H1 (cell line): ENCODE measurements at regions not wholly inside any gene's neighbourhood (a gene's known extent, or its start where the extent isn't known, plus 50 kb on each side); places are given as distances from the start of the nearest gene placed in this dataset.

Source experiments
- CTCF ChIA-PET: fragments of 300-600 bp; sonication (Branson Sonifier 250); formaldehyde crosslinking; loops from one replicate; lab custom pipeline; 2021; ENCODE audit not compliant: partially characterized antibody; lab: Charles Lee
- POLR2A ChIA-PET: fragments of 300-600 bp; sonication (Branson Sonifier 250); formaldehyde crosslinking; loops from one replicate; lab custom pipeline; 2021; ENCODE audit warnings: inconsistent platforms; ENCODE audit not compliant: partially characterized antibody; lab: Charles Lee
- DNase-seq, 2 experiments: peaks; one replicate each; pipeline versions ENCODE4 v3.0.0 to v3.0.0-alpha.2; 2010 to 2022; ENCODE audit warnings: low spot score in 2 of 2, low read depth in 1 of 2, mixed read lengths in 1 of 2
- FAIRE-seq: peaks from 2 replicates; lab custom pipeline; 2011; peaks lifted over from hg19 to GRCh38; lab: Jason Lieb, UNC
- H2AFZ ChIP-seq: 2 replicates; pipeline ENCODE4 v1.8.1; 2012; ENCODE audit warnings: low read length, inconsistent platforms
- H2AK5ac ChIP-seq: 2 replicates; pipeline ENCODE4 v1.6.1; 2013; ENCODE audit warnings: low read depth, low read length
- H2BK120ac ChIP-seq: replicated peaks from 2 replicates; pipeline ENCODE3; 2013; ENCODE audit warnings: low read depth, low read length, inconsistent platforms
- H2BK12ac ChIP-seq: 2 replicates; pipeline ENCODE4 v1.6.1; 2013; ENCODE audit warnings: low read depth, low read length
- H2BK15ac ChIP-seq: 2 replicates; pipeline ENCODE4 v1.6.1; 2013; ENCODE audit warnings: low read length
- H2BK20ac ChIP-seq: 2 replicates; pipeline ENCODE4 v1.6.1; 2013; ENCODE audit warnings: low read length
- H2BK5ac ChIP-seq: 2 replicates; pipeline ENCODE4 v1.6.1; 2013; ENCODE audit warnings: low read depth, low read length
- H3K14ac ChIP-seq: 2 replicates; pipeline ENCODE4 v1.6.1; 2013; ENCODE audit warnings: inconsistent platforms; ENCODE audit not compliant: insufficient read length
- H3K18ac ChIP-seq: 2 replicates; pipeline ENCODE4 v1.6.1; 2013; ENCODE audit warnings: low read length; ENCODE audit errors: extremely low read depth
- H3K23ac ChIP-seq: 2 replicates; pipeline ENCODE4 v1.6.1; 2013; ENCODE audit warnings: inconsistent platforms; ENCODE audit not compliant: insufficient read length
- H3K23me2 ChIP-seq: 2 replicates; pipeline ENCODE4 v1.6.1; 2013; ENCODE audit warnings: low read depth, low read length
- H3K27ac ChIP-seq: 2 replicates; pipeline ENCODE4 v1.6.1; 2011; ENCODE audit warnings: low read depth, low read length, inconsistent platforms
- H3K27me3 ChIP-seq, 4 experiments: replicated peaks in 1 of 4; 1 replicate in 1 of 4; 2 replicates in 3 of 4; pipeline versions ENCODE4 v1.6.1 to v1.8.1; 2011 to 2013; ENCODE audit warnings: low read length in 3 of 4, mild to moderate bottlenecking in 3 of 4, inconsistent platforms in 2 of 4, mixed read lengths in 2 of 4, moderate library complexity in 1 of 4; ENCODE audit not compliant: control insufficient read depth in 3 of 4, insufficient read depth in 3 of 4; ENCODE audit errors: extremely low read depth in 1 of 4
- H3K36me3 ChIP-seq, 4 experiments: 2 replicates each; pipeline versions ENCODE4 v1.6.1 to v1.8.1; 2011 to 2013; ENCODE audit warnings: mild to moderate bottlenecking in 4 of 4, low read length in 3 of 4, moderate library complexity in 2 of 4, control low read depth in 1 of 4, inconsistent platforms in 1 of 4; ENCODE audit not compliant: insufficient read depth in 4 of 4, control insufficient read depth in 2 of 4
- H3K4ac ChIP-seq: replicated peaks from 2 replicates; pipeline ENCODE3; 2013; ENCODE audit warnings: low read length, low read depth, mixed read lengths, inconsistent platforms; ENCODE audit not compliant: insufficient read length
- H3K4me1 ChIP-seq, 4 experiments: replicated peaks in 1 of 4; 1 replicate in 1 of 4; 2 replicates in 3 of 4; pipeline versions ENCODE4 v1.6.1 to v1.8.1; 2011 to 2013; ENCODE audit warnings: low read length in 3 of 4, inconsistent platforms in 2 of 4, mixed read lengths in 1 of 4; ENCODE audit not compliant: insufficient read depth in 4 of 4, control insufficient read depth in 3 of 4
- H3K4me2 ChIP-seq, 2 experiments: 2 replicates each; pipeline versions ENCODE4 v1.6.1 to v1.8.1; 2011 to 2013; ENCODE audit warnings: low read depth in 2 of 2, low read length in 2 of 2, control low read depth in 1 of 2, inconsistent platforms in 1 of 2, mild to moderate bottlenecking in 1 of 2; ENCODE audit not compliant: insufficient read depth in 1 of 2
- H3K4me3 ChIP-seq, 4 experiments: fragments of 200-600, 300-600 bp in 1 of 4; sonication (generic), shearing (Covaris generic), sonication (Bioruptor Twin) in 1 of 4; 2 replicates each; pipeline versions ENCODE4 v1.5.1 to v1.8.1; 2011 to 2016; ENCODE audit warnings: low read length in 4 of 4, low read depth in 3 of 4, control low read depth in 2 of 4, inconsistent platforms in 2 of 4, mild to moderate bottlenecking in 2 of 4, mixed read lengths in 1 of 4, moderate library complexity in 1 of 4; ENCODE audit not compliant: insufficient read depth in 2 of 4; ENCODE audit errors: extremely low read depth in 1 of 4
- H3K56ac ChIP-seq: replicated peaks from 2 replicates; pipeline ENCODE3; 2013; ENCODE audit warnings: low read depth, mild to moderate bottlenecking, mixed read lengths, low read length, inconsistent platforms; ENCODE audit not compliant: insufficient read length
- H3K79me1 ChIP-seq: 2 replicates; pipeline ENCODE4 v1.6.1; 2013; ENCODE audit warnings: low read depth, low read length, control low read depth
- H3K79me2 ChIP-seq, 2 experiments: 2 replicates each; pipeline versions ENCODE4 v1.6.1 to v1.8.1; 2012 to 2013; ENCODE audit warnings: low read length in 2 of 2, mild to moderate bottlenecking in 2 of 2, inconsistent platforms in 1 of 2; ENCODE audit not compliant: insufficient read depth in 2 of 2, control insufficient read depth in 1 of 2
- H3K9ac ChIP-seq, 4 experiments: replicated peaks in 1 of 4; 1 replicate in 1 of 4; 2 replicates in 3 of 4; pipeline versions ENCODE4 v1.6.1 to v1.8.1; 2011 to 2013; ENCODE audit warnings: low read depth in 3 of 4, low read length in 3 of 4, control low read depth in 2 of 4, mild to moderate bottlenecking in 2 of 4, moderate library complexity in 2 of 4, inconsistent platforms in 1 of 4; ENCODE audit errors: extremely low read depth in 1 of 4
- H3K9me3 ChIP-seq, 2 experiments: 2 replicates each; pipeline versions ENCODE4 v1.6.1 to v1.8.1; 2012 to 2013; ENCODE audit warnings: mild to moderate bottlenecking in 2 of 2, moderate library complexity in 2 of 2, control low read depth in 1 of 2, inconsistent platforms in 1 of 2, low read depth in 1 of 2, low read length in 1 of 2, mixed read lengths in 1 of 2; ENCODE audit not compliant: insufficient read depth in 2 of 2
- H4K20me1 ChIP-seq, 2 experiments: replicated peaks in 1 of 2; 2 replicates each; pipeline versions ENCODE3 to v1.8.1; 2011 to 2013; ENCODE audit warnings: inconsistent platforms in 2 of 2, low read length in 2 of 2, mild to moderate bottlenecking in 1 of 2; ENCODE audit not compliant: insufficient read depth in 2 of 2, control insufficient read depth in 1 of 2
- H4K5ac ChIP-seq: 2 replicates; pipeline ENCODE4 v1.6.1; 2013; ENCODE audit warnings: low read length, low read depth, mixed read lengths, inconsistent platforms; ENCODE audit not compliant: insufficient read length
- H4K8ac ChIP-seq: 2 replicates; pipeline ENCODE4 v1.8.0; 2013; ENCODE audit warnings: mild to moderate bottlenecking, moderate library complexity, low read length, inconsistent platforms; ENCODE audit not compliant: insufficient read depth; ENCODE audit errors: extremely low read depth
- H4K91ac ChIP-seq: replicated peaks from 2 replicates; pipeline ENCODE3; 2013; ENCODE audit warnings: low read length, mixed read lengths, inconsistent platforms; ENCODE audit not compliant: insufficient read length
- EZH2 ChIP-seq: fragments of 200-600 bp; sonication (generic); IDR thresholded peaks from 2 replicates; pipeline ENCODE4 v1.7.1; 2012; ENCODE audit warnings: low read depth, mild to moderate bottlenecking, moderate library complexity, low read length, inconsistent platforms; ENCODE audit not compliant: severe bottlenecking
- SP1 ChIP-seq: IDR thresholded peaks from 2 replicates; pipeline ENCODE4 v1.6.1; 2011; ENCODE audit warnings: low read depth, low read length
- WGBS, 2 experiments: shearing (Covaris generic) in 1 of 2; methylation state at CpG; one replicate each; pipeline versions ENCODE4 v1.1.6 to v1.1.7; 2013 to 2015; ENCODE audit warnings: low lambda C conversion rate in 2 of 2, mixed read lengths in 2 of 2, inconsistent platforms in 1 of 2, low coverage in 1 of 2, missing lambda C conversion rate in 1 of 2; ENCODE audit not compliant: insufficient replicate concordance in 2 of 2, insufficient coverage in 1 of 2, insufficient read length in 1 of 2; ENCODE audit errors: extremely low coverage in 1 of 2, missing lambda C conversion rate in 1 of 2; 5-methylcytosine and 5-hydroxymethylcytosine counted together

DNA sequence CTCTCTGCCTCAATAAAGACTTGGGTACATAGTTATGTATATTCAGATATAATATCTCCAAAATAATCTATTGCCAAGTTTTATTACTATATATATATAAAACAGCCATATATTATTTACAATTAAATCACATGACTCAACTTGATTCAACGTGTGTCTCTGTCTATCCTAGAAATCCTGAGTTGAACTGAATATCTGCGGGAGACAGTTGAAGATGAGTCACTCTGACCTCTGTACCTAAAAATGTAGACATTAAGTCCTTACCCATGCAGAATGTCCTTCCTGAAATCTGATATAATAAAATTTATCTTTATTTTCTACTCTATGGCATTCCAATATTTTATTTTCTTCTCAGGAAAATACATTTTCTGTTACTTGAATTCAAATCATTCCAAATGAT lies 218.2 kb upstream of the PRDM9 start:
- Histone ChIP-seq H2BK15ac (no peak overlapping the region), H3K4me1 (no peaks in the 10 kb centered on the region), H2BK120ac (no peak overlapping the region), H3K14ac (no peak overlapping the region), H3K4ac (no peak overlapping the region), H3K79me1 (no peaks in the 10 kb centered on the region), H3K9ac (no peak overlapping the region), H2AK5ac (no peak overlapping the region), H2BK20ac (no peak overlapping the region), H4K5ac (no peak overlapping the region), H3K18ac (no peak overlapping the region), H3K4me3 (no peak overlapping the region), H3K23me2 (no peaks in the 10 kb centered on the region; the same call in 1 of the 2 replicates), H2AFZ (no peak overlapping the region), H3K9me3 (no peaks in the 10 kb centered on the region), H4K8ac (no peak overlapping the region), H3K4me2 (no peak overlapping the region), H3K36me3 (no peaks in the 10 kb centered on the region), H2BK5ac (no peak overlapping the region), H4K20me1 (no peaks in the 10 kb centered on the region), H3K56ac (no peak overlapping the region), H2BK12ac (no peak overlapping the region), H4K91ac (no peak overlapping the region), H3K23ac (no peak overlapping the region), H3K27me3 (no peaks in the 10 kb centered on the region), H3K79me2 (no peaks in the 10 kb centered on the region), H3K27ac (no peak overlapping the region)
- POLR2A ChIA-PET = no interaction called here
- WGBS, 2 experiments = 96% methylated on average over 2 of the region's 2 CpGs; no CpG with 5 or more reads in 1 of the 2 experiments
- TF ChIP-seq SP1 = no peak
- no peak for TF ChIP-seq EZH2
- CTCF ChIA-PET = interaction anchor here (1.0 kb wide), 1 partner anchor 16 kb away, joined by 3 read pairs; no protein-coding TSS in a partner anchor
- DNase-seq (no peak), FAIRE-seq (no peak)
